DMS153 treated with DMSO at 0.1 percent for 48 hours (cell line): ENCODE measurements at regions not wholly inside any gene's neighbourhood (a gene's known extent, or its start where the extent isn't known, plus 50 kb on each side); places are given as distances from the start of the nearest gene placed in this dataset.

ENCODE experiments used
- DNase-seq: peaks from one replicate; lab custom pipeline; 2025; ENCODE audit not compliant: unreplicated experiment; lab: John Stamatoyannopoulos, UW

DNA sequence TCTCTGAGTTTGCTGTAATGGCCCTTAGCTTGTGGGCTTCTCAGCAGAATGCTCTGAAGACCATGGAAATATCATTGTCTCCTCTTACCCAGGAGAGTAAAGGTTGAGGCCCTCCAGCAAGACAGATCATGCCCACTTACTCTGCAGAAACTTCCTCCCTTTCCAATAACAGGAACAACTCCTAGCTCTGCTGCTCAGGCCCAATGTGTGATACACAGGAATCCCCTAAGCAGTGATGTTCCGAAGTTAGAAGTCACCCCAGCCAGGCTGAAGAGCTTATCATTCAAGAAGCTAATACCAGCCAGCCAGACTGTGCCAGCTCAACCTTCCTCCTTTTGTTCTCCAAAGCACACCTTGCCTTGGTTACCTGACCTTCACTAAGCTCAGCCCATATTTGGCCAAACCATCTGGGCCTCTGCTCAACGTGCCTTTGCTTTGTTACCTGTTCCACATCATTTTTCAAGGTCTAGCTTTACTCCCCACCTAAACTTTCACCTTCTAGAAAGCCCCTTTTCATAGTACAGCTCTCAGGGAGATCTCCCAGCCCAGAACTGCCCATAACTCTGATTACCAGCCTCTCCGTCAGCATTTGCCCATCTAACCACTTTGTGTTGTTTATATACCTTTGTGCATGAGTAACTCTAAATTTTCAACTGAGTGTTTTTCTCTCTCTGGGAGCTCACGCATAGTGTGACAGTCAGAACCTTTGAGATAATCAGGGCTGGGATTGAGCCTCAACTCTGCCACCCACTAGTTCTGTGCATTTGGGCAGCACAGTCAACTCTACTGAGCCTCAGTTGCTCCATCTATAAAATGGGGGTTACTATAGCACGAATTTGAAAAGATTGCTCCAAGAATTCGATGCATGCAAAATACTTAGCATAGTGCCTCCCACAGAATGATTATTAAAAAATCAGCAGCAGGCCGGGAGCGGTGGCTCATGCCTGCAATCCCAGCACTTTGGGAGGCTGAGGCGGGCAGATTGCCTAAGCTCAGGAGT, 107.6 kb upstream of the CPEB4 start:
- no peak for DNase-seq

DNA sequence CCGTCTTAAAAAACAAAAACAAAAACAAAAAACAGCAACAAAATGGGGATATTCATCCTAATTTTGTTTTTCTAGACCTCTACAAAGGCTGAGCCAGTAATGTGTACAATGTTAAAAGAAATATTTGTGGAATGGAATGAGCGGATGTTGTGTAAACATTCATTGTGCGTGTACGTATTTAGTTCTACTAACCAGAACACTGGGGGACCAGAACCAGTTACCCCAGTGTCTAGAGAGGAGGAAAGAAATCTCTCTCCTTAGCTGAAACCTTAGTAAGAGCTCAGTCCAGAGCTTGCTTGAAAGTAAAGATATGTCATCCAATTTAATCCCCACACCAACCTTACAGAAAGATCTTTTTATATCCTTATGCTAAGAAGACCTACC, 106.7 kb upstream of the CPEB4 start:
- DNase-seq = no peak

DNA sequence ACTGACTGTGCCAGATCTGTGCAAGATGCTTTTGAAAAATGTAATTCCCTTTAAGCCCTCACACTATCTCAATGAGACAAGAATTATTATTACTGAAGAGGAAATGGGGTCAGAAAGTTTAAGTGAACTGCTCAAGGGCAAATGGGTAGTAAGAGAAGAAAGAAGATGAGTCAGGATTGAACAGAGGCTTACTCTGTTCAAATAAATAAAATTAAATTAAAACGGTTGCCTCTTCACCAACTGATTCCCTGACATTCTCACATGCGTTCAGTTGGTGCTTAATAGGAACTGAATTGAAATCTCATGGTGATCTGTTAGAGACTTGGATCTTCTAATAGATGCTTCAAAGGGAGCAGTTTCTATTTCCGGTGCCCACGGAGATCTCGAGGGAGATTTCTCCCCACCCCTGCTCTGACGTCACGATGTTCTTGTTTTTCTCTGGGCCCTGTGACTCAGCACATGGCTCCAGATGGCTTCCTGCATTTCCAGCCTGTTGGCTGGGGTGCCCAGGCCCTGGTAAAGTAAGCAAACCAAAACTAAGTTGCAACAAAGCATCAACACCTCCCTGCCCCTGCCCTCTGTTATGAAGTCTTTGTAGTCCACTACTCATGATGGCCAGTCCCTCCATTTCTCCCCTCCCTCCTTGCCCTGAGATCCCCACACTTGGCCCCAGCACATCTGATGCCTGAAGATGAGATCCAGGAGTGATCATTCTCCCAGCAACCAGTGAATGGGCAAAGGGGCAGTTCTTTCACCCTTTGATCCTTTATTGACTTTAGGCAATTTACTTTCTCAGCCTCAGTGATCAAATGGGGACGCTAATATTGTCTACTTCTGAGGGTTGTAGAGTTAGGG, 106.1 kb upstream of the CPEB4 start:
- no peak for DNase-seq

DNA sequence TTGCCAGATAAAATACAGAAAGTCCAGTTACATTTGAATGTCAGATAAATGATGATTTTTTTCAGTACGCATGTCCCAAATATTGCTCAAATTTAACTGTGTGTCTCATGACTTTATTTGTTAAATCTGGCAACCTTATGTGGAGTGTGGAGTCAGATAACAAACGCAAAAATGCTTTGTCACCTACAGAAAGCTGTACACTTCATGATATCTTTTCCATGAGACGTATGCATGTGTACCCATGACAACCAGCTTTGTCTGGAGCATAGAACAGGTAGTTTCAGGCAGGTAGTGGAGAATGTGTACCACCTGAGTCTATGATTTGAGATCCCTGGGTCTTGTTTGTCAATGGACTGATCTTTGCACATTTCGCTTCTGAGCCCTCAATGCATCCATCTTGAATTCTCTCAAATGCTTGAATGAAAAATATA, 105.5 kb upstream of the CPEB4 start:
- DNase-seq = no peak

DNA sequence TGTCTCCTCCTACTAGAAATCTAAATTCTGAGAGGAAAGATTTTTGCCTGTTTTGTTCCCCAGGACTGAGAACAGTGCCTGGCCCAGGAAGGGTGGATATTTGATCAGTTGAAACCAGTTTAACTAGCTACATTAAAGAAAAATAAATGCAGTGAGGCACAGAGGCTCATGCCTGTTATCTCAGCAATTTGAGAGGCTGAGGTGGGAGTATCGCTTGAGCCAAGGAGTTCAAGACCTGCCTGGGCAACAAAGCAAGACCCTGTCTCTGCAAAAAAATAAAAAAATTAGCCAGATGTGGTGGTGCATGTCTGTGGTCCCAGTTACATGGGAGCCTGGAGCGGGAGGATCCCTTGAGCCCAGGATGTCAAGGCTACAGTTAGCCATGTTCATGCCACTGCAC, 104.8 kb upstream of the CPEB4 start:
- no peak for DNase-seq

DNA sequence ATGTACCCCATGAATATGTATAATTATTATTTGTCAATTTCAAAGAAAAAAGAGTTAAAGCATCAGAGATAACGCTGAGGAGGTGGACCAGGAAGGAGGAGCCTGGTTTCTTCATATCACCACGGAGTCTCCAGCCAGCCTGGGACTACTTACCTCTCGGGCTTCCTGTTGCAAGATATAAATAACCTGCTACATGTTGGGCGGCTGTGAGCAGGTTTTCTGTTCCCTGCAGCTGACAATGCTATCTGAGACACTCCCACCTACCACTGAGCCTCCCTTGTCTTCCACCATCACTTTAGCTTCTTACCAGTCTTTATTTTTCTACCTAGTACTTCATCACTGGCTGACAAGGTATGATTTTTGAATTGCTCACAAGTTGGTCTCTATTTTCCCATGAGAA, 102.7 kb upstream of the CPEB4 start:
- DNase-seq = no peak

DNA sequence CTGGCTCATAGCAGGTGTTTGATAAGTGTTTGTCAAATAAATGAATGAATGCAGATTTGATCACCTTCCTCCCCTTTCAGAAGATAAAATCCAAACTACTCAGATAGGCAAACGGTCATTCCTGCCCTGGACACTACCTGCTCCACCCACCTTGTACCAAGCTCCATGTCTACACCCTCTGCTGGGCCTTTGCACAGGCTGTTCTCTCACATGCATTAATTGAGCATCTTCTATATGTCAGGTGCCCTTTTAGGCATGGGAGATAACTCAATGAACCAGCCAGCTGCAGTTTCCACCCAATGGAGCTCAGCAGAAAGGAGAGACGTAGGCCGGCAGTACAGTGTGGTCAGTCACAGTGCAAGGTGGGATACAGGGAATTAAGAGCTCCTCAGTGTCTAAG, 102.3 kb upstream of the CPEB4 start:
- no peak for DNase-seq

DNA sequence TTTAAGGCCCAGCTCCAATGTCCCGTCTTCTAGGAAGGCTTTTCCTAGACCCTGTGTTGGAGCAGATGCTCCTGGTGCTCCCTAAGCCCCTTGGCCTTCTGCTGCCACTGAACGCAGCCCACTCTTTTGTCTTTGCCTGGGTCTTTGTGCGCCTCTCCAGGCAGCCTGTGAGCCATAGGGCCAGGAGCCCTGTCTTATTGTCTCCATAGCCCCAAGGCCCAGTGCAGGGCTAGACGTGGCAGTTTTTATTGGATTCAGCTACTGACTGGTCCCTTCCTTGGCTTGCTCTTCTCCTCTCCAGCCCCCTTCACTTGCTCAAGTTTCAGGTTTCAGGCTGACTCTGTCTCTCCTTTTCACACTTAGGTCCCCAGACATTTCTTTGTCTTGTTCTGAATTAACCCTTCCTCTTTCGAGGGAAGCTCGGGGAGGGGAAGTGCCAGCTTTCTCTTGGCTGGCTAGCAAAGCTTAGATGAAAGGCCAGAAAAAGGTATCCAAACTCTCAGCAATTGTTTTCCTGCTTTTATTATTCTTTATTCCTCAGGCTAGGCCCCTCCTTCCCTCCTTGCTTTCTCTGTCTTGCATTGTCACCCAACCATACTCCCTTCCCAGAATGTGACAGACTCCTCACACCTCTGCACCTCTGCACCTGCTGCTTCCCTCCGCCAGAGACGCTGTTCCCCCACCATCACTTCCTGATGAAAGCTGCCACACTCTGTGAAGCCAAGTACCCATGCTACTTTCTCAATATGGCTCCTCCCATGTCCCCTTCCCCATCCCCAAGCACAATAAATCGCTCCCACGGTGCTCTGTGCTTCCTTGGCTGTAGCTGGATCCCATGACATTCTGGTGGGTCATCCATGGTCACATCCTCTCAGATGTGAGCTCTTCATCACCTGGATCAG, 101.6 kb upstream of the CPEB4 start:
- DNase-seq = no peak

DNA sequence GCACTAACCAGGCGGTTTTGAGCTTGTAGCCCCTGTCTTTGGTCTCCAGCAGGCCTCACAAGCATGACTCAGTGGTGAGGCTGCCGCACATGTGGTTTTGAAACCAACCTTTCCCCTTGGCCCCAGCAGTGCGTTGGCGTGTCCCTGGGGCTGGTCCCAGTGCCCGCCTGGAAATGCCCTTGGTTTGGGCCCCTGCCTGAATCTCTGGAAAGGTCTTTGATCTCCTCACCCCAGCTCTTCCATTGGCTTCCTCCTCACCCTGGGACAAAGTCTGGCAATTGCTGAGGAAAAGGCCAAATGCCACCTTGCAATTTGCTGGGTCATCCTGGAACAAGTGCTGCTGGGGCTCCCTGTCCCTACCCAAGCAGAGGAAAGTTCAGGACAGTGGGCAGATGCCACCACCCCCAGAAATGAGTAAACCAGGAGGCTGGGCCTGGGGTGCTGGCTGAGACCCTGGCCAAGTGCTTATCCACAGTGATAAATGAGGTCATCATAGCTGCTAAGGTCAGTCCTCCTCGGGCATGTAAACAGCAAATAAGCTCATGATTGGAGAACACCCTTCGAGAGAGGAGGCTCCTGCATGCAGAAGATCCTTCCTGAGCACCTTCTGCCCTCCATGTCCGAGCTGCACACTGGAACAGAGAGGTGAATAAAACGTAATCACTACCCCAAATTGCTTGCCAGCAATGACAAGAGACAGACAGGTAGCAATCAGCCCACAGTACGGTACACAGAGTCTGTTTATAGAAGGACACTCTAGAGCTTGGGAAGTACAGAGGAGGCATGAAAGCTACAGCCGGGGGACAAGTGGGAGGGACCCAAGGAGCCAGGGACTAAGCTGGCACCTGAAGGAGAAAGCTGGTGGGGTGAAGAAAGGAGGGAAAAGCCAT, 98.9 kb upstream of the CPEB4 start:
- DNase-seq = no peak

DNA sequence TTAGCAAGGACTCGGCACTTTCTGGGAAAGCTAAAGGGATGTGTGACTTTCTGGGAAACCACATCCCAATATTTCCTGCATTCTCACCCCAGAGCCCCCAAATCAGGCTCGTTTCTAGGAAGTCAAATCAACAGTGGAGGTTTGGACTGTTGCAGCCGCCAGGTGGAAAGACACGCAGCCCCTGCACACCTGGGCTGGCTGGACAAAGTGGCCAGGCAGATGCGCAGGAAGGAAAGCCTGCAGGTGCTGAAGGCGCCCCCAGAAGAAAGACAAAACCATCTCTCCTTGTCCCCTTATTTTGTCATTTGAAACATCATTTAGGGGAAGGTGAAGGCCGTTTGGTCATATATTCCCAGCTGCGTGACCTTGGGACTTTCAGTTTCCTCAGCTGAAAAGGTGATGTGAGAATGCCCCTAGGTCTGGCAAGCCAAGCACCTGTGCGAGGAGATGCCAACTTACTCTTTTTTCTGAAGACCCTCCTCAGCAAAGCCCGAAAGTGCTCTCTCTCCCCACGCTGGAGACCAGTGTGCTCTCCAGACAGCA, 97.9 kb upstream of the CPEB4 start:
- DNase-seq = no peak

DNA sequence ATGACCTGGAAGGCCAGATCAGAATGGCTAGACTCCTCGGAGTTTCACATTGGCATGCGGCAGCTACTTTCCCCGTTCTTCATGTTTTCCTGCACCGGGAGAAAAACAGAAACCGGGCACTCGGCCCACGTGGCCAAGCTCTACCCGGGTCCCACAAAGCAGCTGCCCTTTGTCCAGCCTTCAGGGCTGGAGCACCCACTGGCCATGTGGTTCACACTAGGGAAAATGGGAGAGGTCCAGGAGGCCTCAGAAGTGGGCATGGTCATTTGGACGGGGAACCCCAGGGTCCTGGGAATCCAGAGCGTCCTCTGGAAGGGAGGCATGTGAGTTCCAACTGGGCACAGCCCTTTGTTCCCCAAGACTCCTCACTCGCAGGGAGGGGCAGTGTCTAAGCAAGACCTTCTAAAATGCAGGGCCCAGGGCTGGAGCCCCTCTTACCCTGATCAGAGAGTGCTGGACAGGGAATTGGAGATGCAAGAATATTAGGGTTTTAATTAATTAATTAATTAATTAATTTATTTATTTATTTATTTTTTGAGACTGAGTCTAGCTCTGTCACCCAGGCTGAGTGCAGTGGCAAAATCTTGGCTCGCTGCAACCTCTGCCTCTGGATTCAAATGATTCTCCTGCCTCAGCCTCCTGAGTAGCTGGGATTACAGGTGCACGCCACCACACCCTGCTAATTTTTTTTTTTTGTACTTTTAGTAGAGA, 97.2 kb upstream of the CPEB4 start:
- no peak for DNase-seq

DNA sequence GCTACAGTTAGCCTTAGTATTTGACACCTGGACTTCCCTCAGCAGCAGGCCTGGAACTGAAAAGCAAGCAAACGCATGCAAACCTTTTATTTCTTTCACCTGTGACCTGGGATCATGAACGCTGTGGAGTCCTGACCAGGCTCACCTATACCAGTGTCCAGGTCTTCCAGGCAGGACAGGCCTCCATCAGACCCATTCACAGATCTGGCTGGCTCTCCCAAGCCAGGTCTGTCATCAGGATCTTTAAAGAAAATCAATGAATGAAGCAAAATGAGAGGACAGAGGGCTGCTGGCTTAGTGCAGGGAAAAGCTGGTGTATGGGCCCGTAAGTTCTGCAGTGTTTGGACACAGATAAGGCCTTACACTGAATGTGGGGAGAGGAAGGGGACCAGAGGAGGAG, 96.3 kb upstream of the CPEB4 start:
- DNase-seq = no peak

DNA sequence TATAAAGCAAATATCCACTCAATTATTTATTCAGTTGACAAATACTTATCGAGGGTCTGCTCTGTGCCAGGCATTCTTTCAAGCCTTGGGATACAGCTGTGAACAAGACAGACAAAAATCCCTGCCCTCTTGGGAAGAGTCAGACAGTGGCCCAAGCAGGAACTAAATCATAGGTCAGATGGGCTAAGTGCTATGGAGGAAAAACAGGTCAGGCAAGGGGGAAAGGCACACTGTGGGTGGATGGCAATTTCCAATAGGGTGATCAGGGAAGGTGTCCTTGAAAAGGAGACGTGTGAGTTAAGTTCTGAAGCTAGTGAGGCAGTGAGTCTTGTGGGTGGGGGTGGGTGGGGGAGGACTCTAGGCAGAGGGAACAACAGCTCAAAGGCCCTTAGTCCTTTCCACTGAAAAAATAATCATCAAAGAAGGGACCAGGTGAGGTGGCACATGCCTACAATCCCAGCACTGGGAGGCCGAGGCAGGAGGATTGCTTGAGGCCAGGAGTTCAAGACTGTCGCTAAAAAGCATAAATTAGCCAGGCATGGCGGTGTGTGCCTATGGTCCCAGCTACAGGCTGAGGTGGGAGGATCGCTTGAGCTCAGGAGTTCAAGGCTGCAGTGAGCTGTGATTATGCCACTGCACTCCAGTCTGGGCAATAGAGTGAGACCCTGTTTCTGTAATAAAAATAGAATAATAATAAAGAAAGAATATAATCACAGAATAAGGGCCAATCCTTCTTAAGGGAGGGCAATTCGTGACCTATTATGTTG, 95.2 kb upstream of the CPEB4 start:
- DNase-seq = no peak

DNA sequence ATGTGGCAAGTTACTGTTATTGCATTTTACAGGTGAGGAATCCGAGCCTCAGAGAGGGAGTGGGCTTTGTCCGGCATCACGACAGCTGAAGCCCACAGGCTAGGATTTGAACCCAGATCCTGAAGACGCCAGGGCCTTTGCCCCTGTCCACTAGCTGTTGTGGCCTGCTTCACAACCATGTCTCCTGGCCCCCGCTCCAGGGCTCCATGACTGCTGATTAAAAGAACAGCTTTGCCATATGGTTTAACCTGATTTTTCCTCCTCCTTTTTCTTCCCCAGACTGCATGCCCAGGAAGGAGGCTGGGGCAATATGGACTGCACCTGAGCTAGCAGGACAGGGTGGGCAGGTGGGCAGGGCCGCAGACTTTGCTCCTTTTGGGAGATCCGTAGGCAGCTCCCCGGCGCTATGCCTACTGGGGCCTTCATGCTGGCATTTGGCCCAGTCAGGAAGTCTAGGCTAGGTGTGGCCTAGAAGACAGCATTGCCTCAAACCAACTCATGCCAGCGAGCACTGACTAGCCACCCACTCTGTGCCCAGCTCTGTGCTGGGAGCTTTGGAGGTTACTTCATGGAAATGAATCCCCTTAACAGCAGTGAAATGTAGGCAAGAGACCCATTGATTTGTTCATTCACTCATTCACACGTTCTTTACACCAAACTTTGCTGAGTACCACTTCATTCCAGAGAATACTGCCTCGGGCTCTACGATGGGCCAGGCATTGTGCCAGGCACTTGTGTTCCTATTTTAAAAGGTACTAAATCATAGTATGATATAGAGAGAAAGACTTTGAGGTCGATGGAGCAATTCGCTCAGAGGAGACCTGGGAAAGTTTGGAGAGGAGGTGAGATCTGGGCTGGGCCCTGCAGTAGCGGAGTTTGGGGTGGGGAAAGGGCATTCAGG, 94.3 kb upstream of the CPEB4 start:
- DNase-seq = no peak

DNA sequence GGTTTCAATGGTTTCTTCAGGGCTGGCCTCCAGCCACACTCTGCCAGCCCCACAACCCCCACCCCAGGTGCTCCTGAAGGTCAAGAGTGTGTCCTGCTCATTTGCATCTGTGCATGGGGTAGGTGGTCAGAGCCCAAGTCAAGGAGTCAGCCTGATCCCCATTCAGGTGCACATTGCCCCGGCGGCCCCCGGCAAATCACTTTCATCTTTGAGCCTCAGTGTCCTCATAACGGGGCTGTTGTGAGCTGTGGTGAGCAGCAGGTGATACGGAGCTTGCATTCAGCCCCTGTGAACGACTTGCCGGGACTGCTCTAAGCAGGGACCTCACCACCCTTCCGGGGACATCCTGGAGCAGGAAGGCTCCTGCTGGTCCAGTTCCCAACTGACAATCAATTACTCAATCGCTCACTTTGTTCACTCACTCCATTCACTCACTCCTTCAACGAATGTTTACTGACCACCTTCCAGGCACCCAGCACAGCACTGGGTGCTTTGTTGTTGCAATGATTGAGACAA, 93.2 kb upstream of the CPEB4 start:
- no peak for DNase-seq

DNA sequence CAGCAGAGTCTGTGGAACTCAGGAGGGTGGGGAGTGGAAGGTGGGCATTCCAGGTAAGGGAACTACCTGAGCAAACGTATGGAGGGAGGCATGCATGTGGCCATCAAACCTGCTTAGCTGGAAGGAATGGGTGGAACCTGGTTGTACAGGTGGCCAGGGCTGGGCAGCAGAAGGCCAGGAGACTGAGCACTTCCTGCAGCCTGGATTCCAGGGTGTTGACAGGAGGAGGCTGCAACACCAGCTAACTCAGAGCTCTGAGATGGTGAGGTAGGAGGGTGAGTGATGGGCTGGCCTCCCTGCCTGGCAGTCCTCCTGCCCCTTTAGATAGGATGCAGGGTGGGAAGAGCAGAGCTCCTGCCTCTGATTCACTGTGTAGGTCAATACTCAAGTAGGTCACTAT, 92.5 kb upstream of the CPEB4 start:
- DNase-seq = no peak
